Chondrocyte (in vitro differentiated cells): ENCODE measurements at regions not wholly inside any gene's neighbourhood (a gene's known extent, or its start where the extent isn't known, plus 50 kb on each side); places are given as distances from the start of the nearest gene placed in this dataset.

Experiments used
- DNase-seq: peaks from one replicate; pipeline ENCODE4 v3.0.0; 2021; ENCODE audit warnings: mixed read lengths, low spot score
- H3K27ac Mint-ChIP-seq: one replicate; pipeline ENCODE4 v1.8.0; 2021; ENCODE audit warnings: mild to moderate bottlenecking, moderate library complexity, mixed read lengths; ENCODE audit not compliant: unreplicated experiment
- H3K27me3 Mint-ChIP-seq: 2 replicates; pipeline ENCODE4 v1.8.0; 2021; ENCODE audit warnings: low read depth, mixed read lengths
- H3K36me3 Mint-ChIP-seq: 2 replicates; pipeline ENCODE4 v1.8.0; 2021; ENCODE audit warnings: low read depth, mixed read lengths
- H3K4me1 Mint-ChIP-seq: 2 replicates; pipeline ENCODE4 v1.8.0; 2021; ENCODE audit warnings: low read depth, mild to moderate bottlenecking, mixed read lengths
- H3K4me3 Mint-ChIP-seq: one replicate; pipeline ENCODE4 v1.8.0; 2021; ENCODE audit warnings: mild to moderate bottlenecking, moderate library complexity, mixed read lengths; ENCODE audit not compliant: unreplicated experiment
- H3K9me3 Mint-ChIP-seq: 2 replicates; pipeline ENCODE4 v1.8.0; 2021; ENCODE audit warnings: low read depth, mixed read lengths
- CTCF ChIP-seq: fragments of 200-600 bp; sonication (generic); IDR thresholded peaks from 2 replicates; pipeline ENCODE4 v1.5.0; 2021; ENCODE audit warnings: antibody characterized with exemption, mild to moderate bottlenecking, moderate library complexity

DNA sequence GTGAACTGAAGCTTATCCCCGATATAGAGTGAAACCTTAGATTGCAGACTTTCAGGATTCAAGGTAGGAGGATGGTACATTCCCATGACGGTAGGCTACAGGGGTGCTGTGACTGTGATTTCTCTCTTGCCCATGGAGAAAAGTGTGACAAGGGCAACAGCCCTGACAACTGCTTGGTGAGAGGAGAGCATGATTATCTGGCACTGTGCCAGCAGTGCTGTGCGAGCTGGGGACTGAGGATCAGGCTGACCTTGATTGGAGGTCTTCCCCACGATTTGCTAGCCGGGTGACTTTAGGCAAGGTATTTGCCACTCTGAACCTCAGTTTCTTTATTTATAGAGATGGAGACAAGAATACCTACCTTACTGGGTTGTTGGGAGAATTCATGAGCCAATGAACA is 229.5 kb downstream of the PTEN start:
- Mint-ChIP-seq H3K27ac (no peak overlapping the region), H3K36me3 (peaks cover 3% of the 10 kb centered on the region), H3K9me3 (no peaks in the 10 kb centered on the region), H3K4me1 (peaks cover 16% of the 10 kb centered on the region), H3K4me3 (no peak overlapping the region), H3K27me3 (peaks cover 8% of the 10 kb centered on the region)
- no peak for DNase-seq
- TF ChIP-seq CTCF, result no peak

- Mint-ChIP-seq H3K4me1 (peaks cover 20% of the 10 kb centered on the region), H3K27me3 (peaks cover 8% of the 10 kb centered on the region), H3K36me3 (peaks cover 3% of the 10 kb centered on the region), H3K27ac (peak overlapping the region; percentile 0), H3K4me3 (no peak overlapping the region), H3K9me3 (no peaks in the 10 kb centered on the region)
- TF ChIP-seq CTCF, result no peak
- no peak for DNase-seq
Measured at GRCh38 chr10:88094795-88095194, 231.4 kb downstream of the PTEN start.

GRCh38 chr10:88095223-88095721 is 231.8 kb downstream of the PTEN start:
- no peak overlapping the region for H3K4me3 Mint-ChIP-seq

GRCh38 chr10:88095778-88096431 is 232.5 kb downstream of the PTEN start:
- Mint-ChIP-seq H3K27me3 (no peaks in the 10 kb centered on the region), H3K4me3 (no peak overlapping the region), H3K27ac (peak overlapping the region; percentile 3), H3K36me3 (no peaks in the 10 kb centered on the region), H3K9me3 (no peaks in the 10 kb centered on the region), H3K4me1 (peaks cover 27% of the 10 kb centered on the region)
- no peak for DNase-seq
- no peak for TF ChIP-seq CTCF

More at GRCh38 chr10:88095223-88095721, 231.8 kb downstream of the PTEN start:
- peaks cover 3% of the 10 kb centered on the region for H3K27me3 Mint-ChIP-seq
- DNase-seq, result no peak
- H3K36me3 Mint-ChIP-seq, result no peaks in the 10 kb centered on the region
- no peak for TF ChIP-seq CTCF
- no peaks in the 10 kb centered on the region for H3K9me3 Mint-ChIP-seq
- H3K27ac Mint-ChIP-seq, result peak overlapping the region; percentile 3
- H3K4me1 Mint-ChIP-seq, result peaks cover 23% of the 10 kb centered on the region

GRCh38 chr10:88097092-88097516 is 233.7 kb downstream of the PTEN start:
- no peak for TF ChIP-seq CTCF
- Mint-ChIP-seq H3K27ac (no peak overlapping the region), H3K4me3 (no peak overlapping the region), H3K27me3 (no peaks in the 10 kb centered on the region), H3K36me3 (no peaks in the 10 kb centered on the region), H3K4me1 (peaks cover 28% of the 10 kb centered on the region), H3K9me3 (peaks cover 3% of the 10 kb centered on the region)
- no peak for DNase-seq
